ENCODE measurements at regions not wholly inside any gene's neighbourhood (a gene's known extent, or its start where the extent isn't known, plus 50 kb on each side); places are given as distances from the start of the nearest gene placed in this dataset.

DNA sequence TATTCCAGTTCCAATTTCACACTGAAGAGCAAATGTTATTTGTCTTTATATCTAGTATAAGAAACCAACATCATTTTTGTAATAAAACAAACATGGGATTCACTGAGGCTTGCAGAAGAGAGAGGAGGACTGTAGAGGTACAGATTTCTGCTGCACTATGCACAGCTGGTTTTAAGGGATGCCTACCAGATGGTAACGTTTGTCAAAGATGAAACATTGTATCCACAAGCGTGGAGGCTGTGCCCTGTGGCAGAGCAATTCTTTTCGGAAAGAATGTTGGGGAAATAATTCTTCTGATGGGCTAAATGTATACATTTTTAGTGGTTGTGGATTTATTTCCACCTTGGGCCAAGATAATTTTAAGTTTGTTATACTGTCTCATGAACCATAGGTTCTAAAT, 272.4 kb downstream of the DUSP10 start:
- DNase-seq (ENCODE audit: low spot score): no peak

DNA sequence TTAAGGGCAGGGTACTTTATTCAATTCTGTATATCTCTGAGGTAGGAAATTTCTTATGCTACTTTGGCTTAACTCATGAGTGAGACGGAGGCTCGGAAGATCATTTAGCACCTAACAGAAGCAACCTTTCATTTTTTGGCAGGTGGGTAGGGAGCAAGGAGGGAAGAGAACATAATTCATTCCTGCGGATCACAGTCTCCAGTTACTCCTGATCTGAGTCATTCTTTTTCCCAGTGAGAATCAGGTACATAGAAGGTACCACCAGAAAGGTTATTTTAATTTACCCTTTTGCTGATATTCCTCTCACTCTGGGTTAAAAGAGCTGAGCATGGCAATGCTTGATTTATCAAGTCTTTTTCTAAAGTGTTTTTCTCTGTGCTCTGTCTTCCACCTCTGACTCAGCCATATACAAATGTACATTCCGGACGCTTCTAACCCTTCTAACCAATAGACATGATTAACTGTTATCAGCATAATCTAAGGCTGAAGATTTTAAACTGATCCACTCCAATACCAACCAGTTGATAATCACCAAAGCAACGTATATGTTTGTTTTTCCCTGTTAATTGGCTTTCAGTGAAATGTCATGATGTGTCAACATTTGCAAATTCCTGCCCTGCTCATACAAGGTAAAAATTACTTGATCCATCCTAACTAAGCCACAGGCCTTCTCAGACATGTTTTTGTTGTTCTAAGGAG, 271.7 kb downstream of the DUSP10 start:
- no peak for DNase-seq (ENCODE audit: low spot score)

DNA sequence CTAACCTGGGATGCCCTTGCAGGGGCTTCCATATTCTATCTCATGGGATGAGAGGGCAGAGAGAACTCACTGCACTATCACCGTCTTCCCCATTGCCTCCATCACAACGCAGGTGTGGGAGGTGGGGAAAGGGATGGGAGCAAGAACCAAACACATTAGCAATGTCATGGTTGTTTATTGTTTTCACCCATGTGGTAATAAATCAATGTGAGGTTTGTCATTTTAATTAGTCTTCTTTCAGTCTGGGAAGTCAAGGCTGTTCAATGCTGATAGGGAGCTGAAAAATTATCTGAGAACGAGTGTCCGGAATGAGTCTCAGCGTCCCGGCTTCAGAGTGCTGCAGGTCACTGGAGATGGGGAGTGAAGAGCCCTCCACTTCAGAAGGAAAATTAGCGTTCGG, 268.5 kb downstream of the DUSP10 start:
- DNase-seq (ENCODE audit: low spot score): no peak

DNA sequence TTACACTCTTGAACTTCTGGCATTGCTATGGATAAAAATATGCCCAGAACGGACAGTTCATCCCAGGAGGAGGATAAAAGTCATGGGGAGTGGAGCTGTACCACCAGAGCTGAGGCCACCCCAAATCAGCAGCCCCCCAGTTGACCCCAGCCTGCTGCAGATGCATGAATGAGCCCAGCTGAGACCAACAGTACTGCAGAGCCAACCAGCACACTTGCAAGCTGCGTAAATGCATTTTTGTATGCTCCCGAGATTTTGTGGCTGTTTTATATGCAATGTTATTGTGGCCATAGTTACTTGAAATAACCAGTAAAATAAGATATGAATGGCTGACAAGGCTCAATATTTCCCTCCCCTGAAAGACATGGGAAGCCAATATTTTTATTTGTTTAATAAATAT, 264.6 kb downstream of the DUSP10 start:
- no peak for DNase-seq (ENCODE audit: low spot score)

DNA sequence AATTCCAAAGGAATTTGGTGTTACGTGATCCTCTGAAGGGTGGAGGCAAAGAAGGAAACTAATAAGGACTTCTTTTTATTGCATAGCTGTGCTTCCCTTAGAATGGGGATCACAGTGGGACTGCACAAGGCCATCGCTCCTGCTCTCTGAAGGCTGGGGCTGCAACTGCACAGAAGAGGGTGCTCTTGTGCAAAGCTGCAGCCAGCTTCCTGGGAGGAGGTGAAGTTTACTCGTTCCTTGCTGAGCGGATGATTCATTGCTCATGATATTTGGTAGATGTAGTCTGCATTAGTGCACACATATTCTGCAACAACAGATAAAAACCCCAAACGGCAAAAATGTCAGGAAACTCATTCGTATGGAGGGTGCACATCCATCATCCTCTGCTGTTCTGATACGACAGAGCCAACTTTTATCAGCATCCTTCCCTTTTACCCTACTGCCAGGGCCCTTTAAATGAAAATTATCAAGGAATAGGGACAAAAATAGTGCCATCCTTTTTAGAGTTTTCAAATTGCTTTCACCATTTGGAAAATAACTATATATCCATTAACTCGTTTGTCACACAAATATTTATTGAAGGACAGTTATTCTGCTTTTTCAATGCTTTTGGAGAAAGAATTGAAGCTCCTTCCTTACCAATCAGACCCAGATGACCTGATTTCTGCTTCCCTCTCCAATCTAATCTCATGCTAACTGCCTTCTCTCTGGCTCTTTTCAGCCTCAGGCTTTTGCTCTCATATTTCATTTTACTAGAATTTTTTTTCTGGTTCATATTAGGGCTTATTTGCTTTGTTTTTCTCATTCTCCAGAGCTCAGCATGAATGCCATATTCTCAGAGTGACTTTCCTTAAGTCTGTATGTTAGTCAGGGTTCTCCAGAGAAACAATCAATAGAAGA, 263.6 kb downstream of the DUSP10 start:
- peak; percentile 88 for DNase-seq (ENCODE audit: low spot score)

DNA sequence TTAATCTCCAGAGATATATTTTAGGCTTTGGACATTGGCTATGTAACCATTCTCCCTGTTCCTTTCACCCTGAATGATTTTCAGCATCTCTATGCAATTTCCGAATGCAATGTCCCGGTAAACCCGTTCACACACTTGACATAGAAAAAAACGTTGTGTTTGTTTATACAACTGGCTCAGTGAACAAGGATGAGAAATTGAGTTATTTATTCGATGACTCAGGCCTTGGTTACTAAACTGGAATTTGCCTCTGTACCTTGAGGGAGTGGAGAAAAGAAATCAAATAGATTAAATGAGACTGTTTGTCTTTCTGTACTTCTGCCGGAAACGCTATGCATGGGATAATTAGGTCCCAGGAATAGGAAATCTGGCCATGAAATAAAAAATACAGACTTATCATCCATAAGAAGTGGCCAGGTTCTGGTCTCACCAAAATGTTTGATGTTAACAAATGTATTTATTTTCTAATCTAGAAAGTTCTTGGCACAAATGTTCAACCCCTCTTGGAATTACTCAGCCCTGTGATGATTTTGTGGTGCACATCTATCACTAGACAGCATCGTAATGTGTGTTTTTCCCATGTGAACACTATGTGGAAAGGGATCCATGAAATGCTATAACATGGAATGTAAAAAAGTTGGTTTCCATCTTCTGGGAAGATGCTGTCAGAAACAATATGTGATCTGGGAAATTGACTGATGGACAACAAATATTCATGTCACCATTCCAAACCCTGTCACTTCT, 253.9 kb downstream of the DUSP10 start:
- DNase-seq (ENCODE audit: low spot score): no peak

DNA sequence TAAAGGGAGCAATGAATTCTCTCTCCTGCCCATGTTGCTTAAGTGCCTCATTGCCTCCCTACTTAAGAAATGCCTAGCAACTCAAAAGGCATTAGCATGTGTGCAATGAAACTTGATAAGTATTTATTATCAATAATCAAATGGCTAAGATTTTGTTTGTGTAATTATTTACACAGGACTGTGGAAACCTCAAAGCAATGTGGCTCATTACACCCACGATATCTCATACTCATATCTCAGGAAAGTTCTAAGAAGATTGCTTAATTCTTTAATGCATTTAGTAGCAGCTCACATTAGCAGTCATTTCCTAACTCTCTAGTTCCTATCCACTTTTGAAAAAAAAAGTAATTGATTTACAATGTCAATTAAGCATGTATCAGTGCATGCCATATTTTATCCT, 253.3 kb downstream of the DUSP10 start:
- DNase-seq (ENCODE audit: low spot score): no peak

DNA sequence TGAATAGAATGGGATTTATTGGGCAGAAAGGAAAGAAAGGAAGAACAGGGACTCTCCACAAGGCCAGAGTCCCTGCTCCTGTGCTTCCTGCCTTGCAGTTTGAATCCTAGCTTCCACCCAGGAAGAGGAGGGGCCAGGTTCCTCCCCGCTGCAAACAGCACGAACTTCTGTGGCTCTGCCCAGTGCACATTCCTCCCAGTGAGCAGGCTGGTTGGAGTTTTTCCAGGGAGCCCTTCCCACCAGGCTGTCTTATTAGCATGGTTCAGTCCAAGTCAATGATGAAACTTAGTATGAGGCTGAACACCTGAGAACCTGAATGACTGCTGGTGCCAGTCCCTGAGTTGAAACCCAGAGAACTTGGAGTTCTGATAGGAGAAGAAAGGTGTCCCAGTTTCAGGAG, 247.2 kb downstream of the DUSP10 start:
- DNase-seq (ENCODE audit: low spot score): no peak

DNA sequence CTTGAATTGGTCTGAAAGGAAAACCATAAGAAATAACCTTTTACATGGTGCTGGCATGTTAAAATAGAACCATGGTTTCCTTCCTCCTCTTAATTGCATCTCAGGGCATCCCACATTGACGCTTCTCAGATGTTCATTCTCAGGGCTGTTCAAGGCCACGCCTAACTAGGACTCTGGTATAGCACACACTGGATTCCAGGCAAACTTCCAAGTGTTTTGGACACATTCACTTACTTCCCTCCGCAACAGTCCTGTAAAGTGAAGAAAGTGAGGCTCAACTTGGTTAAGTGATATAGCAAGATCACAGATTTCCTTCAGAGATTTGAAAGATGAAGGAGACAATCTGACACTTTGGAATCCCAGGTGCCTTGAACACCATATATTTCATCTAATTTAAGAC, 244.8 kb downstream of the DUSP10 start:
- DNase-seq (ENCODE audit: low spot score): no peak

DNA sequence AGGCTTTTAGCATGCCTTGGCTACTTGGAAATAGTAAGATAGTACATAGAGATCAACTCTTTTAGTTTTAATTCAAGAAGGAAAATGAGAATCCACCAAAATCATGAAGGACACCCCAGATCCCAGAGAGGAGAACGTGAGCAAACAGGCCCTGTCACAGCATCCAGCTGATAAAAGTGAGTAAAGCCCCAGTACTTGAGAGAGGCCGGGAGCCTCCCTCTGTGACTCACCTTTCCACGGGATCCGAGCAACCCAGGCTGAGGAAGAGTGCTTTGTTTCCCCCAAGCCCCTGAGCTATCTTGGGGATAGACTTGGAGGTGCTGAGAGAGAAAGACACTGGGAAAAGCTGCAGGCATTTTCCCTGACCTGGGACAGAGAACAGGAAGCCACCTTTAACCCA, 238.6 kb downstream of the DUSP10 start:
- no peak for DNase-seq (ENCODE audit: low spot score)

DNA sequence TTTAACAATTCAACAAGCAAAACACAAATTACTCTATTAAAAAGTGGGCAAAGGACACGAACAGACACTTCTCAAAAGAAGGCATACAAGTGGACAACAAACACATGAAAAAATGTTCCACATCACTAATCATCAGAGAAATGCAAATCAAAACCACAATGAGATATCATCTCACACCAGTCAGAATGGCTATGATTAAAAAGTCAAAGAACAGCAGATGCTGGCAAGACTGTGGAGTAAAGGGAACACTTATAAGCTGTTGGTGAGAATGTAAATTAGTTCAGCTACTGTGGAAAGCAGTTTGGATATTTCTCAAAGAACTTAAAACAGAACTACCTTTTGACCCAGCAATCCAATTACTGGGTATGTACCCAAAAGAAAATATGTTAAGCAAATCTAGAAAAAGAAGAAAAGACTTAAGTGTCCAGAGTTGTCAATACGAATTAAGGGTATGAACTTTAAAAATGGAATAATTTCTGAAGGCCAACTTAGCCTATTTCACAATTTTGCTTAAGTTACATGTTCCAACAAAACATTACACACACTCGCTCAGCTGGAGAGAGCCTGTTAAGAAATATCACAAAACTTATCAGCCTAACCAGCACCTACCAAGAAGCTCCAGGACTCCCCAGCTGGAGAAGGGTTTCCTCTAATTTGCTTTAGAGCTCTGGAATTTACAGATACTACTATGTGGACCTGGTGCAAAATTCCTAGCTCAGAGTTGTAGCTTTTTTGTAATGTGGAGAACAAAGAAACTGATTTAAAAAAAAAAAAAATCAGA, 232.1 kb downstream of the DUSP10 start:
- DNase-seq (ENCODE audit: low spot score): no peak

DNA sequence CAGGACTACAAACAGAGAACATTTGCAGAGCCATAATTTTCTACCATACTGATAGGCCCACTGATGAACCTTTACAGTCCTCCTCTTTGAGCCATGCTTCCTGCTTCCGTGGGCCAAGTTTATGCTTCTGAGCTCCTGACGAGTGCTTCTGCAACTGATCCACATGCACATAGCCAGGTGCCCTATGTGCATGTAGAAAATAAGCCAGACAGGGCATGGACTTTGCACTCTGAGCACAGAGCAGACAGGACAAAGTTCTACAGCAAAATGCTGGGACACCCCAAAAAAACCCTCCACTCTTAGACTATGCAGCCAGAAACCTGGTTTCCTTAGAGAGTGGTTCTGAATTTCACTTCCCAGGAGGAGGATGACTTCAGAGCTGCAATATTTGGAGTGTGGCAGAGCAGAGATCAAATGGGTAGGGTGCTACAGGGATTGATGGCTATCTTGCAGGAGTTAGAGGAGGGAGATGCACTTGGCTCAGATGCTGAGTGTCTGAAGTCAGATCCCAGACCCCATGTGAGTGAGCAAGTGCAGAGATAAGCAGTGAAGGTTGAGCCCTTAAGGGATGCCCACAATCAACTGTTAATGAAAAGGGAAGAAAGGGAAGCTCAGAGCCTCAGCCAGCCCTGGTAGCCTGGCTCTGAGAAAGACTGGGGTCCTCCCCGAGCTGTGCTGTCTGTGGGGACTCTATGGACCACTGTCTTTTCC, 230.9 kb downstream of the DUSP10 start:
- no peak for DNase-seq (ENCODE audit: low spot score)

DNA sequence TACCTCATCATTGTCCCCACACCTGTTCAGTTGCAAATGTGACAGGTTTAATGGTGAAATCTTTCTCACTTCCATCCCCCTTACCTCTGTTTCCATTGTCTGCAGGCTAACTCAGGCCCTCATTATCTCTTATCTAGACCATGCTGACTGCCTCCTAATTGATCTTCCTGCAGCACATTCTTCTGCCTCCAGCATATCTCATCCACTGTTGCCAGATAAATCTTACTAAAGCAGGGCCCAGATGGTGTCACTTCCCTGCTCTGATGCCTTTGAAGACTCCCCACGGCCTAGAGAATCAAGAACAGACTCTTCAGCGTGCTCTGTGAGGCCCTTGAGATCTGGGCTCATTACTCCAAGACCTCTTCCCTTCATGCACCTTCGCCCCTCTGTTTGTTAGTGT, 230.1 kb downstream of the DUSP10 start:
- DNase-seq (ENCODE audit: low spot score): no peak

DNA sequence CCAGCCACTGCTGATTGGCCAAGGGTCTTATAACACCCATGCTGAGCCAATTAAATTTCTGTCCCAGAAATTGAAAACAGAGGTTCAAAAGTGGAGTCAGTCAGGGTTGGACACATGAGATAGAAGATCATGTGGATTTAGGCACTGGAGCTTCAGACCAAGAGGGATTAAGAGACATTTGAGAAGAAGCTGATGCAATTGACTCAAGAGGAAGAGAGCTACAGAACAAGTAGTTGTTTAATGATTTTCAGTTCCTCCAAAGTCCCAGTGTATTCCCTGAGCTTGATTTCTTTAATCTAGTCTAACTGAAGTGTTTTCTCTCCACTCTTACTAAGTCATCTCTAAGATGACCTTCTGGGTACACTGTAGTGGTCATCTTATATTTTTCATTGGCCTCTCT, 227.1 kb downstream of the DUSP10 start:
- no peak for DNase-seq (ENCODE audit: low spot score)

DNA sequence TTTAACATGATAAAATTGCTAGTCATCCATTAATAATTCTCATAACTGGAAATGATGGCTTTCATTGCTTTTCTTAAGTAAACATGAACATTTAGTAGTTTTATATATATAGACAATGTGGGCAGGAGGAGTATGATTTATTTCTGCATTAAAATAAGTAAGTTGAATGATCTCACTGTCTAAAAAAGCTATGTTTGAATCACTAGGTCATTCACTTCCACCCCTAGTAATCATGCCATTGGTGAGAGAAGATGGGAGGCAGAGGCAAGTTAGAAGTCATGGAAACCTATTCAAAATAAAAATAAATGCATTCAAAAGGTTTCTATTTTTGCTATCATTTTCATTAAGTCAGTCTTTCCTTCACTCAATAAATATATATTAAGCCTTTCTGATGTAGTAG, 226.4 kb downstream of the DUSP10 start:
- no peak for DNase-seq (ENCODE audit: low spot score)

DNA sequence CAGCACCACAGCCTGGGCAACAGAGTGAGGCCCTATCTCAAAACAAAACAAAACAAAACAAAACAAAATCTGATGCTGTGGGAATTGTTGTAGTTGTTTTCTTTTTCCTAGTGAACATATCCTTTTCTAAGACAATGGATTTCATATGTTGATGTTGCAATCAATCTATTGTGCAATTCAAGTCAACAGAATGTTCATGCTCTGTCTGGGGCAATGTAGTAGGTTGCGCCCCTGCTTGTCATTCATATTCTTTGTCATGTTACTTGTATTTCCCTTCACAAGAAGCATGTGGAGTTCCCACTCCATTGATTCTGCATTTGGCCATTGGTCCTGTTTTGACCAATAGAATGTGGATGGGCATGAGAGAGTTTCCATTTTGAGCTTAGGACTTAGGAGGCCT, 223.9 kb downstream of the DUSP10 start:
- no peak for DNase-seq (ENCODE audit: low spot score)

DNA sequence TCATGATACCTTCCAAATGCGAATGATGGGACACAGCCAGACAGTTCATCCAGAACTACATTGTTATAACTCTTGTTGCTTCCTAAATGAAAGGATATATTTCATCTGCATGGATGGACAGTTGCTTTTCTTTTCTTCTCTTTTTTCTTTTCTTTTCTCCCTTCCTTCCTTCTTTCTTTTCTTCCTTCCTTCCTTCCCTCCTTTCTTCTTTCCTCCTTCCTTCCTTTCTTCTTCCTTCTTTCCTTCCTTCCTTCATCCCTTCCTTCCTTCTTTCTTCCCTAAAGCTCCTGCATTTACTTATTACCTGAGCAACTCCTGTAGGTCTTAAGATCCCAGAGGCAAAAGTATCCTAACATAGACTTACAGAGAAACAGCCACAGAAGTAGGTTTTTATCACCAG, 221.6 kb downstream of the DUSP10 start:
- no peak for DNase-seq (ENCODE audit: low spot score)

DNA sequence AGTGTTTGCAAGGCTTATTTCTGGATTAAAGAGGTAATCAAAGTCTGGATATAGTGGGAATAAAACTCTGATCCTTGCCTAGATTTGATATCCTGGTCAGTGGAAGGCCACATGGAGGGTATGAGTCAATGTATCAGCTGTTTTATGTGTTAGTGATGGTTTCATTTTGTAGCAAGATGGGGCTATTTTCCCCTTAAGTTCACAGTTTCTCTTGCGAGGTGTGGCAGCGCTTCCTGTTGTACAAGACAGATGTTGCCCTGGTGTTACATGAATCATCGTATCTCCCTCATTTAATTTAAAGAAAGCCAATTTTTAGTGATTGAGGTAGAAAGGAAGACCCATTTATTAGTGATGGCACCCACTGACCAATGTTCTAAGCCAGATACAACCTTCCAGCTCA, 220.2 kb downstream of the DUSP10 start:
- no peak for DNase-seq (ENCODE audit: low spot score)

DNA sequence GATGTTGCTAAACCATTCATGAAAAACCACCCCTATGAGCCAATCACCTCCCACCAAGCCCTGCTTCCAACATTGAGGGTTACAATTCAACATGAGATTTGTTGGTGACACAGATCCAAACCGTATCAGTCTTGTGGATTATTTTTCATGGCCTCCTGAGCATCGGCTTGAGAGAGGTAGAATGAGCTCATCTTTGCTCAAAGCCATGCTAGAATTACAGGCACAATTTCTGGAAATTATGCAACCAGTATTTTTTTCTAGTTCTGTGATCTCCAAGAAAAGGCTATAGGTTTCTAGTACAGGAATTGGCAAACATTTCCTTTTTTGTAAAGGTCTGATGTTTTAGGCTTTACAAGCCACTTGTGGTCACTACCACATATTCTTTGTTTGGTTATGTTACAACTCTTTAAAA, 219.4 kb downstream of the DUSP10 start:
- no peak for DNase-seq (ENCODE audit: low spot score)

DNA sequence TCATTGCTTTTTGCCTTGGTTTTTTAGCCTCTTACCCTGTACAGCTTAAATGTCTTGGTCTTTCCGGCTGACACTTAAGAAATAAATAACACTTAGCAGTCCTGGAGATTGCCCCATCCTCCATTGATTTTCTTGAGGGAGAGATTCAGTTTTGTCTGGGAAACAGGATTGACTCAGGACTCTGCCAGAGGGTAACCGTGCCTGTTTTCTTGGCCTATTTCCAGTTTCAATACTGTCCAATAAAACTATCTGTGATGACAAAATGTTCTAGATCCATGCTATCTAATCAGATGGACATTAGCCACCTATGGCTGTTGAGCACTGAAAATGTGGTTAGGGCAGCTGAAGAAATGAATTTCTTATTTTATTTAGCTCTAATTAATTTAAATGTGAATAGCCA, 216.1 kb downstream of the DUSP10 start:
- DNase-seq (ENCODE audit: low spot score): no peak

DNA sequence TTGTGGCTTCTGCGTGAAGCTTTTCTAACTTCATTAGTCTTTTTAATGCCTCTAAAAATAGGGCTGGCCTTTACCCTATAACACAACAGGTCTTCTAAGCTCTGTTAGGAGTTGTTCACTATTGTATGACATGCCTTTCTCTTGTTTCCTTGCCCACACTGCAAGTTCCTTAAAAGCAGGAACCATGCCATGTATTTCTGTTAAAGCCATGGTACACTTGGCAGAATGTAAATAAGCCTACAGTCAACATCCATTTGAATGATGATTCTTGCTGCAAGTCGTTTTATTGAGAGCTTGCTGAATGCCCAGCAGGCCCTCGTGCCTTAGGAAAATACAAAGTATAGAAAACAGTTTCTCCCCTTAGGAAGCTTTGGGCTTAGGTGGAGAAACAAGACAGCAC, 214.6 kb downstream of the DUSP10 start:
- DNase-seq (ENCODE audit: low spot score): no peak
